Gastroesophageal sphincter (tissue), 3 donors: ENCODE measurements at regions not wholly inside any gene's neighbourhood (a gene's known extent, or its start where the extent isn't known, plus 50 kb on each side); places are given as distances from the start of the nearest gene placed in this dataset.

Source experiments
- CTCF ChIP-seq, 4 experiments: fragments of 200-600 bp in 2 of 4; fragments of 450-650 bp in 2 of 4; sonication (generic) in 1 of 4; IDR thresholded peaks; one replicate each; pipeline ENCODE4 v1.5.1; 2017 to 2019; ENCODE audit warnings: antibody characterized with exemption in 4 of 4, mild to moderate bottlenecking in 2 of 4, moderate library complexity in 2 of 4
- EP300 ChIP-seq: sonication (generic); formaldehyde crosslinking; IDR thresholded peaks from one replicate; pipeline ENCODE4 v1.6.1; 2017; ENCODE audit warnings: antibody characterized with exemption, mild to moderate bottlenecking
- POLR2A ChIP-seq, 2 donors: fragments of 450-650 bp; IDR thresholded peaks; one replicate each; pipeline ENCODE4 v1.6.1; 2017; ENCODE audit warnings: antibody characterized with exemption in 2 of 2, mild to moderate bottlenecking in 2 of 2, moderate library complexity in 1 of 2
- POLR2AphosphoS5 ChIP-seq: sonication (generic); formaldehyde crosslinking; IDR thresholded peaks from one replicate; pipeline ENCODE4 v1.6.1; 2017; ENCODE audit warnings: antibody characterized with exemption

- TF ChIP-seq CTCF (IDR thresholded peaks at IDR 0.05) (no peak), POLR2AphosphoS5 (no peak), EP300 (no peak), POLR2A (IDR thresholded peaks at IDR 0.05) (no peak)
Observed at GRCh38 chr7:53900856-53901528, 641.2 kb upstream of the VSTM2A start.
